Sigmoid colon (tissue), 6 donors: ENCODE measurements at regions not wholly inside any gene's neighbourhood (a gene's known extent, or its start where the extent isn't known, plus 50 kb on each side); places are given as distances from the start of the nearest gene placed in this dataset.
A peak's percentile ranks its signal among the peaks of the same experiment; 100 is the strongest.

ENCODE experiments used
- DNase-seq: peaks from one replicate; pipeline ENCODE4 v3.0.0-alpha.2; 2019
- H3K27ac ChIP-seq, 4 donors: fragments of 200-600 bp; sonication (generic); one replicate each; pipeline ENCODE4 v1.5.1; 2016 to 2019; ENCODE audit warnings: mild to moderate bottlenecking in 1 of 4
- H3K27me3 ChIP-seq, 3 donors: fragments of 200-600 bp; sonication (generic); one replicate each; pipeline ENCODE4 v1.5.1; 2019; ENCODE audit warnings: mild to moderate bottlenecking in 1 of 3
- H3K36me3 ChIP-seq, 4 donors: fragments of 200-600 bp; sonication (generic); one replicate each; pipeline ENCODE4 v1.5.1; 2016 to 2019
- H3K4me1 ChIP-seq, 4 donors: fragments of 200-600 bp; sonication (generic); one replicate each; pipeline ENCODE4 v1.5.1; 2017 to 2019
- H3K4me3 ChIP-seq, 4 donors: fragments of 200-600 bp; sonication (generic); one replicate each; pipeline ENCODE4 v1.5.1; 2017 to 2019; ENCODE audit warnings: mild to moderate bottlenecking in 2 of 4, moderate library complexity in 1 of 4
- H3K9me3 ChIP-seq, 4 donors: fragments of 200-600 bp in 3 of 4; sonication (generic) in 3 of 4; one replicate each; pipeline versions ENCODE4 v1.5.1 to v1.6.1; 2013 to 2019
- CTCF ChIP-seq, 4 experiments: fragments of 450-650 bp in 3 of 4; fragments of 200-600 bp in 1 of 4; IDR thresholded peaks; one replicate each; pipeline ENCODE4 v1.5.1; 2016 to 2019; ENCODE audit warnings: antibody characterized with exemption in 4 of 4, mild to moderate bottlenecking in 3 of 4, moderate library complexity in 2 of 4
- EP300 ChIP-seq, 4 donors: sonication (generic); formaldehyde crosslinking; IDR thresholded peaks; one replicate each; pipeline ENCODE4 v1.6.1; 2017; ENCODE audit warnings: antibody characterized with exemption in 4 of 4
- POLR2A ChIP-seq, 2 donors: fragments of 450-650 bp; IDR thresholded peaks; one replicate each; pipeline ENCODE4 v1.6.1; 2016; ENCODE audit warnings: antibody characterized with exemption in 2 of 2, mild to moderate bottlenecking in 2 of 2, moderate library complexity in 2 of 2
- POLR2AphosphoS5 ChIP-seq, 4 donors: sonication (generic); formaldehyde crosslinking; IDR thresholded peaks; one replicate each; pipeline ENCODE4 v1.6.1; 2017; ENCODE audit warnings: antibody characterized with exemption in 4 of 4
- WGBS, 2 donors: extraction: QIAGEN DNeasy Blood & Tissue Kit; methylation state at CpG; one replicate each; pipeline ENCODE4 v1.1.7; 2013; 5-methylcytosine and 5-hydroxymethylcytosine counted together
- intact Hi-C: fragments of 100-400 bp; cut with DNase I; formaldehyde crosslinking; loops from one replicate; pipeline ENCODE4 v1.15.1; 2023
- donor health status: healthy with polysubstance abuse.
- donor health status: healthy.

DNA sequence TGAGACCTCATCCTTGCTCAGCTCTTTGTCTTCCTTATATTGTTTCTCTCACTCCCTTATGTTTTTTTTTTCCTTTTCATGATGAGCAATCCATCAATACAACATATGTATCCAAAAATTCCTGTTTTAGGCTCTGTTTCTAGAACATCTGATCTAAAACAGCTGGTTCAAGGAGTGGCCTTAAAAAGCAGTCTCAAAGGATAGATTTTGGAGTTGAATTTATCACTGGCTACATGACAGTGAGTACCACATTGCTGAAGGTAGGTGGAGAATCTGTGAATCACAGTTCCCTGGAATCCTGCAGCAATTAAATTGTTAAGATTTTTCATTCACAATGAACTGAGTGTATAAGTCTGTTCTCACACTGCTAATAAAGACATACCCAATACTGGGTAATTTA, 155.8 kb upstream of the ADAMTS5 start:
- Histone ChIP-seq H3K36me3 (no peaks in the 10 kb centered on the region), H3K9me3 (no peaks in the 10 kb centered on the region), H3K27me3 (no peaks in the 10 kb centered on the region), H3K27ac (no peak overlapping the region), H3K4me3 (no peak overlapping the region), H3K4me1 (no peaks in the 10 kb centered on the region)
- intact Hi-C loops: no loop called here
- no peak for DNase-seq
- TF ChIP-seq POLR2AphosphoS5 (IDR thresholded peaks at IDR 0.05): no peak
- TF ChIP-seq EP300 (IDR thresholded peaks at IDR 0.05): no peak
- TF ChIP-seq CTCF (IDR thresholded peaks at IDR 0.05): no peak
- TF ChIP-seq POLR2A (IDR thresholded peaks at IDR 0.05): no peak

DNA sequence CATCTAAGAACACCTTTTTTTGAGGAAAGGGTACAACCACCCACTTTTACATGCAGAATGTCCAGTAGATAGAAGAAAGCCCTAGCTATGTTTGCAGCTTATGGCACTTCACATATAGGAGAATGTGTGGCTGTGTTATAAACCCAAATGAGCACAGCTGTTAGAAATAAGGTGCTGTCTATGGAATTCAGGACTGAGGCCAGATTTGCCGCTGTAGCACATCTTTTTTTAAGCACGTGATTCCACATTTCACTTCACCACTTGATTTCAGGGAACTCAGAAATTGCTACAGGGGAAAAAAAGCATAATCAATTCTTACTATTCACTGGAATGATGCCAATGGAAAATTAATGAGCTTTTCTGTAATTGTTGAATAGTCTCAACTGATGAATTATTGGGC, 147.2 kb upstream of the ADAMTS5 start:
- Histone ChIP-seq H3K4me3 (no peak overlapping the region), H3K36me3 (no peaks in the 10 kb centered on the region), H3K27ac (no peak overlapping the region), H3K9me3 (no peaks in the 10 kb centered on the region), H3K27me3 (no peaks in the 10 kb centered on the region), H3K4me1 (peaks cover 0 to 5% (median under 1%) of the 10 kb centered on the region in 4 donors)
- no peak for DNase-seq
- intact Hi-C loops: no loop called here
- TF ChIP-seq EP300 (IDR thresholded peaks at IDR 0.05): no peak
- no peak for TF ChIP-seq POLR2A (IDR thresholded peaks at IDR 0.05)
- 62 to 65% methylated on average over 2 of the region's 2 CpGs for WGBS, 2 donors

DNA sequence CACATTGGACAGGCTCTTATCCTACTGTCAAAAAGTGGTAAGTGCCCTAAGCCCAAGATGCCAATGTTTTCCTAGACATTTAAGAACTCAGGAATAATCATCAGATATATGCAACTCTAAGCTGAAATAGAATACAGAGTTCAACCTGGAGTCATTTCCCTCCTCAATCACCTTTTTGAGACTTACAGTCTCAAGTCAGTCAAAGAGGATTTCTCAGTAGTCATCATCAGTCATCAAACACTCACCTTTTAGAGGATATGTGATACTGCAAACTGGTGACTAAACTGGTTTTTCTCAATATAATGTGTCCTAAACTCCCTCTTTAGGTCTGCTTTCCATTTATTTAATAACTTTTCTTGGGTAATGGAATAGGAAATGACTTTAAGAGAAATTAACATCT, 145.3 kb upstream of the ADAMTS5 start:
- DNase-seq: no peak
- intact Hi-C loops: no loop called here
- Histone ChIP-seq H3K4me1 (peaks cover 0 to 16% (median 12%) of the 10 kb centered on the region in 4 donors), H3K27me3 (no peaks in the 10 kb centered on the region), H3K9me3 (no peaks in the 10 kb centered on the region), H3K36me3 (no peaks in the 10 kb centered on the region), H3K4me3 (no peak overlapping the region), H3K27ac (no peak overlapping the region)
- no peak for TF ChIP-seq EP300 (IDR thresholded peaks at IDR 0.05)
- TF ChIP-seq CTCF (IDR thresholded peaks at IDR 0.05): no peak
- TF ChIP-seq POLR2AphosphoS5 (IDR thresholded peaks at IDR 0.05): no peak
- no peak for TF ChIP-seq POLR2A (IDR thresholded peaks at IDR 0.05)

DNA sequence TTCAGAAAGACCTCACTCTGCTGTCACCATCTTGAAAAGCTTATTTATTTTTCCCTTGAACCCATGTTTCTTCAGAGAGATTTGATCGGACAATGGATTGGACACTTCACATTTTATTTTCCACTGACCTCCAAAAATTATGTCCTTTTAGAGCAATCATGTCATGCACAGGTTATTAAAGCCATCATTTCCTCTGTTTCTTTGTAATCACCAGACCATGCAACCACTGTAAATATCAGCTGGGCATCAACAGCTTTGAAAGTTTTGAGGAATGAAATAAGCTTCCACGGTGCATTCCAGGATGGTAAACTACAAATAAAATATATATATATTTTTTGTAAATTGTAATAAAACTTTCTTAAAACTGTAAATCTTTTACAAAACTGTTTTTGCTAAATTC, 144.1 kb upstream of the ADAMTS5 start:
- H3K9me3 ChIP-seq: no peaks in the 10 kb centered on the region
- H3K27ac ChIP-seq: no peak overlapping the region
- no peak overlapping the region for H3K4me3 ChIP-seq
- TF ChIP-seq POLR2AphosphoS5 (IDR thresholded peaks at IDR 0.05): no peak
- TF ChIP-seq EP300 (IDR thresholded peaks at IDR 0.05): no peak
- H3K36me3 ChIP-seq: no peaks in the 10 kb centered on the region
- H3K4me1 ChIP-seq: peaks cover 0 to 16% (median 12%) of the 10 kb centered on the region in 4 donors
- no peaks in the 10 kb centered on the region for H3K27me3 ChIP-seq
- no peak for DNase-seq
- intact Hi-C loops: no loop called here
- 41 to 65% methylated on average over 2 of the region's 2 CpGs for WGBS, 2 donors

DNA sequence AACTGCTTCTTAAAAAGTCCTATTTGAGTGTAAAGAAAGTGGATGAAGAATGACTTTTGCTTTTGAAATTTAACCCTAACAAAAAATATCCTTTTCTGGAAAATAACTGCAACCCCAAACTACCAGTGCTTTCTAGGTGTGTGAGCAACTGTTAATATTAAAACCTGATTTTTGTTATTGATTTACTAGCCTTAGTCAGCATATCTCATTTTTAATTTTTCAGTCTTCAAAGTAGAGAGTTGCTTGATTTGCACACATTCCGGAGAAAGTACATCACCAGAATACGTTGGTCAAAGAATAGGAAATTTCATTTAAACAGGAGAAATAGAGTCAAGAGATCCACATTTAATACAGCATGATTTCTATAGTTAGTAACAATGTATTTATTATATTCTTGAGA, 141.8 kb upstream of the ADAMTS5 start:
- TF ChIP-seq POLR2A (IDR thresholded peaks at IDR 0.05): no peak
- TF ChIP-seq EP300 (IDR thresholded peaks at IDR 0.05): no peak
- TF ChIP-seq CTCF (IDR thresholded peaks at IDR 0.05): no peak
- no peak for TF ChIP-seq POLR2AphosphoS5 (IDR thresholded peaks at IDR 0.05)
- Histone ChIP-seq H3K4me3 (no peak overlapping the region), H3K4me1 (peaks cover 0 to 16% (median 12%) of the 10 kb centered on the region in 4 donors), H3K27ac (no peak overlapping the region), H3K27me3 (no peaks in the 10 kb centered on the region), H3K36me3 (no peaks in the 10 kb centered on the region), H3K9me3 (no peaks in the 10 kb centered on the region)
- no peak for DNase-seq
- 55 to 83% methylated on average over 2 of the region's 2 CpGs for WGBS, 2 donors
- intact Hi-C loops: no loop called here

DNA sequence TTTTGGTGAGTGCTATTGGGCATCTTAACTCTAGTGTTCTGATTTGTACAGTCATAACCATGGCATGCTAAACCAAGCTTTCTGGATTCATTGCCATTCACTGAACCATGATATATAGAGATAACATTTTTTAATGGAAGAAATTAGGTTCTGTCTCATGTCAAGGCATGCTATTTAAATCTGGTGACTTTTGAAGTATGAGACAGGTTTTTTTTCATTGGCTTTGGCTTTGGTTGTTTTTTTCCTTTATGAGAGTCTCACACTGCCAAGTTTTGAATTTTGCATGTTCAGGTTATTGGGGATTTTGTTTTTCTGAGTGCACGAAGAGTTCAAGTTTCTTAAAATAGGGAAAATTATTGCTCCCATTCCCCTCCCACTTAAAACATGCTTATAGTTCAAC, 141.3 kb upstream of the ADAMTS5 start:
- DNase-seq: no peak
- Histone ChIP-seq H3K36me3 (no peaks in the 10 kb centered on the region), H3K9me3 (no peaks in the 10 kb centered on the region), H3K27ac (no peak overlapping the region), H3K27me3 (no peaks in the 10 kb centered on the region), H3K4me3 (no peak overlapping the region), H3K4me1 (peaks cover 0 to 16% (median 12%) of the 10 kb centered on the region in 4 donors)
- intact Hi-C loops: no loop called here
- TF ChIP-seq POLR2AphosphoS5 (IDR thresholded peaks at IDR 0.05) (peak in 3 of 4 donors; percentile 17 to 64 (median 38)), CTCF (IDR thresholded peaks at IDR 0.05) (no peak)
- 73 to 85% methylated on average over 1 of the region's 1 CpG for WGBS, 2 donors
